IMR-90 (cell line): ENCODE measurements at regions not wholly inside any gene's neighbourhood (a gene's known extent, or its start where the extent isn't known, plus 50 kb on each side); places are given as distances from the start of the nearest gene placed in this dataset.

Source experiments
- BHLHE40 ChIP-seq: fragments of 150-350 bp; IDR thresholded peaks from 2 replicates; pipeline ENCODE4 v1.6.1; 2016; ENCODE audit warnings: mild to moderate bottlenecking, low read depth, low read length
- FOS ChIP-seq: fragments of 150-350 bp; IDR thresholded peaks from 2 replicates; pipeline ENCODE4 v1.6.1; 2016; ENCODE audit warnings: low read depth, low read length
- MAFK ChIP-seq: IDR thresholded peaks from 2 replicates; pipeline ENCODE4 v1.6.1; 2012; ENCODE audit warnings: low read depth, low read length, improper control_type of control experiment
- MAZ ChIP-seq: IDR thresholded peaks from 2 replicates; pipeline ENCODE4 v1.6.1; 2012; ENCODE audit warnings: low read depth, mild to moderate bottlenecking, low read length, improper control_type of control experiment, moderate library complexity, borderline replicate concordance
- MXI1 ChIP-seq: IDR thresholded peaks from 2 replicates; pipeline ENCODE4 v1.6.1; 2012; ENCODE audit warnings: low read depth, mild to moderate bottlenecking, low read length, moderate library complexity, borderline replicate concordance
- NFE2L2 ChIP-seq: fragments of 150-350 bp; IDR thresholded peaks from 2 replicates; pipeline ENCODE4 v1.6.1; 2016; ENCODE audit warnings: low read depth, mild to moderate bottlenecking, low read length
- POLR2A ChIP-seq: IDR thresholded peaks from 2 replicates; pipeline ENCODE4 v1.6.1; 2012; ENCODE audit warnings: mild to moderate bottlenecking, low read depth, low read length
- RAD21 ChIP-seq: IDR thresholded peaks from 2 replicates; pipeline ENCODE4 v1.6.1; 2012; ENCODE audit warnings: low read length, improper control_type of control experiment
- SMC3 ChIP-seq: fragments of 150-350 bp; IDR thresholded peaks from 2 replicates; pipeline ENCODE4 v1.6.1; 2016; ENCODE audit warnings: low read depth, mild to moderate bottlenecking, antibody characterized with exemption, low read length, moderate library complexity
- TF ChIP-seq, protein P1 (sequence below): conservative IDR thresholded peaks from 2 replicates; pipeline ENCODE4 v1.5.1; 2012; ENCODE audit warnings: mild to moderate bottlenecking, low read depth, low read length, improper control_type of control experiment
- TF ChIP-seq, protein P2 (sequence below): fragments of 150-350 bp; IDR thresholded peaks from 2 replicates; pipeline ENCODE4 v1.6.1; 2016; ENCODE audit warnings: low read depth, mild to moderate bottlenecking, low read length, moderate library complexity, borderline replicate concordance
- TF ChIP-seq, protein P3 (sequence below): fragments of 150-350 bp; IDR thresholded peaks from 2 replicates; pipeline ENCODE4 v1.6.1; 2017; ENCODE audit warnings: mild to moderate bottlenecking, antibody characterized with exemption, low read length, low read depth

DNA sequence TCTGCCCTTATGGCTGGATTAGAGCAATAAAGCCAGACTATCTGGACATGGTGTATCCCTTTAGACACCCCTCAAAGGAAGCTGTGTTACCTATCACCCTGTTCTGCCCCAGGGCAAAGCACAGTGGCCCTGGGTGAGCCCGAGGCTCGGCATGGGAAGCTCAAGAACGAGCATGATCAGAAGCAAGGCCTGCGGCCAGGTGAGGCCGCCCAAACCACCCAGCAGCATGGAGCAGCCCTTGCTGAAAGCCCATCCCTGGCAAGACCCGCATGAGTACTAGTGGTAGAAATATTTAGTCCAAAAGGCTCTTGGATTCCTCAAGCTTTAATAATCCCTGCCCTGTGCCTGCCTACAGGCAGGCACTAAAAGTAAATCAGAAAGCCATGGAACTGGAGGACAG, 261.1 kb downstream of the MEX3B start:
- TF ChIP-seq, protein P1, sequence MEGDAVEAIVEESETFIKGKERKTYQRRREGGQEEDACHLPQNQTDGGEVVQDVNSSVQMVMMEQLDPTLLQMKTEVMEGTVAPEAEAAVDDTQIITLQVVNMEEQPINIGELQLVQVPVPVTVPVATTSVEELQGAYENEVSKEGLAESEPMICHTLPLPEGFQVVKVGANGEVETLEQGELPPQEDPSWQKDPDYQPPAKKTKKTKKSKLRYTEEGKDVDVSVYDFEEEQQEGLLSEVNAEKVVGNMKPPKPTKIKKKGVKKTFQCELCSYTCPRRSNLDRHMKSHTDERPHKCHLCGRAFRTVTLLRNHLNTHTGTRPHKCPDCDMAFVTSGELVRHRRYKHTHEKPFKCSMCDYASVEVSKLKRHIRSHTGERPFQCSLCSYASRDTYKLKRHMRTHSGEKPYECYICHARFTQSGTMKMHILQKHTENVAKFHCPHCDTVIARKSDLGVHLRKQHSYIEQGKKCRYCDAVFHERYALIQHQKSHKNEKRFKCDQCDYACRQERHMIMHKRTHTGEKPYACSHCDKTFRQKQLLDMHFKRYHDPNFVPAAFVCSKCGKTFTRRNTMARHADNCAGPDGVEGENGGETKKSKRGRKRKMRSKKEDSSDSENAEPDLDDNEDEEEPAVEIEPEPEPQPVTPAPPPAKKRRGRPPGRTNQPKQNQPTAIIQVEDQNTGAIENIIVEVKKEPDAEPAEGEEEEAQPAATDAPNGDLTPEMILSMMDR, result no peak
- TF ChIP-seq, protein P2, sequence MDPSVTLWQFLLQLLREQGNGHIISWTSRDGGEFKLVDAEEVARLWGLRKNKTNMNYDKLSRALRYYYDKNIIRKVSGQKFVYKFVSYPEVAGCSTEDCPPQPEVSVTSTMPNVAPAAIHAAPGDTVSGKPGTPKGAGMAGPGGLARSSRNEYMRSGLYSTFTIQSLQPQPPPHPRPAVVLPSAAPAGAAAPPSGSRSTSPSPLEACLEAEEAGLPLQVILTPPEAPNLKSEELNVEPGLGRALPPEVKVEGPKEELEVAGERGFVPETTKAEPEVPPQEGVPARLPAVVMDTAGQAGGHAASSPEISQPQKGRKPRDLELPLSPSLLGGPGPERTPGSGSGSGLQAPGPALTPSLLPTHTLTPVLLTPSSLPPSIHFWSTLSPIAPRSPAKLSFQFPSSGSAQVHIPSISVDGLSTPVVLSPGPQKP, result no peak
- TF ChIP-seq BHLHE40 (no peak), POLR2A (no peak), NFE2L2 (no peak), MAFK (no peak), SMC3 (no peak), FOS (no peak), MXI1 (no peak), RAD21 (no peak), MAZ (no peak)
- TF ChIP-seq, protein P3, sequence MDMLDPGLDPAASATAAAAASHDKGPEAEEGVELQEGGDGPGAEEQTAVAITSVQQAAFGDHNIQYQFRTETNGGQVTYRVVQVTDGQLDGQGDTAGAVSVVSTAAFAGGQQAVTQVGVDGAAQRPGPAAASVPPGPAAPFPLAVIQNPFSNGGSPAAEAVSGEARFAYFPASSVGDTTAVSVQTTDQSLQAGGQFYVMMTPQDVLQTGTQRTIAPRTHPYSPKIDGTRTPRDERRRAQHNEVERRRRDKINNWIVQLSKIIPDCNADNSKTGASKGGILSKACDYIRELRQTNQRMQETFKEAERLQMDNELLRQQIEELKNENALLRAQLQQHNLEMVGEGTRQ, result no peak
